CD4-positive, alpha-beta T cell (primary cell): ENCODE measurements at regions not wholly inside any gene's neighbourhood (a gene's known extent, or its start where the extent isn't known, plus 50 kb on each side); places are given as distances from the start of the nearest gene placed in this dataset.

Experiments
- ATAC-seq: fragments of 200-7000 bp; cut with Tn5 transposase; one replicate; pipeline ENCODE4 v1.10.0; 2022; ENCODE audit warnings: mild to moderate bottlenecking; ENCODE audit not compliant: poor library complexity
- CTCF ChIA-PET: fragments of 350-600 bp; sonication (Branson Sonifier 250); formaldehyde crosslinking; loops from one replicate; lab custom pipeline; 2021; ENCODE audit warnings: antibody characterized with exemption, inconsistent platforms; lab: Charles Lee
- POLR2A ChIA-PET: fragments of 350-600 bp; sonication (Branson Sonifier 250); formaldehyde crosslinking; loops from one replicate; lab custom pipeline; 2021; ENCODE audit warnings: antibody characterized with exemption, inconsistent platforms; lab: Charles Lee
- DNase-seq, 14 experiments: peaks; one replicate each; pipeline ENCODE4 v3.0.0-alpha.2; 2013 to 2020; ENCODE audit warnings: mixed read lengths in 2 of 14
- H3K27ac ChIP-seq, 2 donors: one replicate each; pipeline versions ENCODE4 v1.5.1 to v1.7.0; 2013; ENCODE audit warnings: low read length in 2 of 2, low read depth in 1 of 2, mild to moderate bottlenecking in 1 of 2
- H3K27me3 ChIP-seq, 2 experiments: 1 replicate in 1 of 2; 2 replicates in 1 of 2; pipeline versions ENCODE4 v1.6.1 to v1.7.0; 2013; ENCODE audit warnings: low read length in 2 of 2, control low read depth in 1 of 2, mild to moderate bottlenecking in 1 of 2, moderate library complexity in 1 of 2; ENCODE audit not compliant: insufficient read depth in 2 of 2, control insufficient read depth in 1 of 2
- H3K36me3 ChIP-seq: one replicate; pipeline ENCODE4 v1.6.1; 2013; ENCODE audit warnings: low read length, control low read depth; ENCODE audit not compliant: insufficient read depth
- H3K4me1 ChIP-seq: one replicate; pipeline ENCODE4 v1.6.1; 2013; ENCODE audit warnings: low read length, control low read depth; ENCODE audit not compliant: insufficient read depth
- H3K4me3 ChIP-seq: one replicate; pipeline ENCODE4 v1.5.1; 2013; ENCODE audit warnings: mild to moderate bottlenecking, low read length, moderate library complexity
- H3K9me3 ChIP-seq, 2 experiments: 1 replicate in 1 of 2; 2 replicates in 1 of 2; pipeline versions ENCODE4 v1.6.1 to v1.7.0; 2013; ENCODE audit warnings: low read length in 2 of 2, mild to moderate bottlenecking in 2 of 2, control low read depth in 1 of 2, moderate library complexity in 1 of 2; ENCODE audit not compliant: control insufficient read depth in 1 of 2, insufficient read depth in 1 of 2
- H3K27ac Mint-ChIP-seq: one replicate; pipeline ENCODE4 v1.8.0; 2020; ENCODE audit warnings: mixed read lengths
- H3K27me3 Mint-ChIP-seq: one replicate; pipeline ENCODE4 v1.8.0; 2021; ENCODE audit warnings: mixed read lengths
- H3K36me3 Mint-ChIP-seq: one replicate; pipeline ENCODE4 v1.8.0; 2021; ENCODE audit warnings: low read depth, mixed read lengths
- H3K4me1 Mint-ChIP-seq: one replicate; pipeline ENCODE4 v1.8.0; 2021; ENCODE audit warnings: low read depth, mixed read lengths
- H3K4me3 Mint-ChIP-seq: one replicate; pipeline ENCODE4 v1.8.0; 2020; ENCODE audit warnings: mild to moderate bottlenecking, mixed read lengths
- H3K9me3 Mint-ChIP-seq: one replicate; pipeline ENCODE4 v1.8.0; 2020; ENCODE audit warnings: mixed read lengths
- CTCF ChIP-seq: fragments of 200-600 bp; IDR thresholded peaks from one replicate; pipeline ENCODE4 v1.8.0; 2022; ENCODE audit warnings: antibody characterized with exemption, mild to moderate bottlenecking
- intact Hi-C, 2 experiments: fragments of 100-400 bp; cut with DNase I in 1 of 2; cut with micrococcal nuclease in 1 of 2; formaldehyde crosslinking; loops; one replicate each; pipeline versions ENCODE4 v1.15.1 to v1.9.0; 2023 to 2025; cut with DNase I, micrococcal nuclease

- peaks cover 17% of the 10 kb centered on the region for H3K4me1 ChIP-seq
- no peak overlapping the region for H3K27ac Mint-ChIP-seq
- H3K27me3 Mint-ChIP-seq: no peaks in the 10 kb centered on the region
- TF ChIP-seq CTCF: no peak
- no peak for ATAC-seq
- H3K36me3 Mint-ChIP-seq: peaks cover 4% of the 10 kb centered on the region
- POLR2A ChIA-PET: no interaction called here
- H3K4me3 ChIP-seq: no peak overlapping the region
- no peak overlapping the region for H3K4me3 Mint-ChIP-seq
- no peaks in the 10 kb centered on the region for H3K9me3 Mint-ChIP-seq
- no peak overlapping the region for H3K27ac ChIP-seq
- H3K36me3 ChIP-seq: no peaks in the 10 kb centered on the region
- intact Hi-C loops: no loop called here
- no peaks in the 10 kb centered on the region for H3K9me3 ChIP-seq
- CTCF ChIA-PET: interaction anchor here (0.5 kb wide), 1 partner anchor 10 kb away, joined by 4 read pairs; no protein-coding TSS in a partner anchor
- H3K4me1 Mint-ChIP-seq: peaks cover 6% of the 10 kb centered on the region
- H3K27me3 ChIP-seq: no peaks in the 10 kb centered on the region
- no peak for DNase-seq
Measured at GRCh38 chr14:100400115-100400514, 77.0 kb downstream of the SLC25A47 start.

- no peak overlapping the region for H3K27ac Mint-ChIP-seq
- ATAC-seq: no peak
- no peaks in the 10 kb centered on the region for H3K9me3 ChIP-seq
- CTCF ChIA-PET: no interaction called here
- POLR2A ChIA-PET: no interaction called here
- no peaks in the 10 kb centered on the region for H3K36me3 ChIP-seq
- no peaks in the 10 kb centered on the region for H3K9me3 Mint-ChIP-seq
- H3K27ac ChIP-seq: no peak overlapping the region
- H3K27me3 Mint-ChIP-seq: no peaks in the 10 kb centered on the region
- no peak overlapping the region for H3K4me3 ChIP-seq
- H3K4me1 Mint-ChIP-seq: peaks cover 14% of the 10 kb centered on the region
- H3K36me3 Mint-ChIP-seq: peaks cover 4% of the 10 kb centered on the region
- no peak for TF ChIP-seq CTCF
- DNase-seq: no peak
- H3K27me3 ChIP-seq: no peaks in the 10 kb centered on the region
- H3K4me1 ChIP-seq: peaks cover 27% of the 10 kb centered on the region
- intact Hi-C loops: no loop called here
- no peak overlapping the region for H3K4me3 Mint-ChIP-seq
Measured at GRCh38 chr14:100401031-100401692, 78.0 kb downstream of the SLC25A47 start.

GRCh38 chr14:100401792-100402191 lies 78.7 kb downstream of the SLC25A47 start:
- no peak for DNase-seq
- Mint-ChIP-seq H3K27me3 (no peaks in the 10 kb centered on the region), H3K36me3 (peaks cover 4% of the 10 kb centered on the region), H3K9me3 (no peaks in the 10 kb centered on the region), H3K4me3 (no peak overlapping the region), H3K4me1 (peaks cover 20% of the 10 kb centered on the region), H3K27ac (no peak overlapping the region)
- Histone ChIP-seq H3K4me1 (peaks cover 33% of the 10 kb centered on the region), H3K27me3 (no peaks in the 10 kb centered on the region), H3K4me3 (no peak overlapping the region), H3K9me3 (no peaks in the 10 kb centered on the region), H3K27ac (no peak overlapping the region), H3K36me3 (no peaks in the 10 kb centered on the region)
- intact Hi-C loops: no loop called here
- ChIA-PET CTCF (no interaction called here), POLR2A (no interaction called here)
- ATAC-seq: no peak
- TF ChIP-seq CTCF: no peak
